SH-SY5Y (cell line): ENCODE measurements at regions not wholly inside any gene's neighbourhood (a gene's known extent, or its start where the extent isn't known, plus 50 kb on each side); places are given as distances from the start of the nearest gene placed in this dataset.

ENCODE experiments used
- GATA2 ChIP-seq: IDR thresholded peaks from 2 replicates; pipeline ENCODE4 v1.6.1; 2011; ENCODE audit warnings: mild to moderate bottlenecking, low read depth, low read length
- GATA3 ChIP-seq: IDR thresholded peaks from 2 replicates; pipeline ENCODE4 v1.6.1; 2011; ENCODE audit warnings: low read depth, mild to moderate bottlenecking, low read length, moderate library complexity

GRCh38 chr13:73703606-73704005 is 430.6 kb downstream of the KLF12 start:
- TF ChIP-seq GATA2 (no peak), GATA3 (no peak)

DNA sequence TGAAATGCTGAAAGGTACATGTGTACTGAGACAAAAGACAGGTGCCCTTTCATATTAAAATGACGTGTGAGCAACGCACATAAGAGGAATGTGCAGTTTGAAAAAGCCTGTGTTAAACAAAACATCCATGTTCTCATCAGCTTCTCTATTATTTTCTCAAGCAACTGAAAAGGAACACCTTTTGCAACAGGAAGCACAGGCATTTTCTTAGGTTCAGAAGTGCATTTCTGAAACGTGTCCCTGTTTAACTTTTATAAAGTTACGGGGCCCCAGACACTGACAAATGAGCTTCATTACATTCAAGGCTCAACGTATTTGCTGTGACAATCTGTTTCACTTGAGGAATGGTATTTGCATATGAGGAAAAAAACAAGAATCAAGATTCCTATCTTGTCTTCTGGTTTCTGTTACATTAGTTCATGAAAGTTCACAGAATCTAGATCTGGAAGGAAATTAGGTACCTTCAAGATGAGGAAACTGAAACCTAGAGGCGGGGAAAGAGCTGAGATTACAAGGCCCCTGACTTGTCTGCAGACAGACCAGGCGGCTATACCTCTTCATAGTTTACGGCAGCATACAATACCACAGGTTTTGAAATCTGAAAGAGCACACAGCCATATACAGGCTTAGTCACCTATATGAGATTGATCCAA is 431.7 kb downstream of the KLF12 start:
- TF ChIP-seq GATA2 (no peak), GATA3 (no peak)

DNA sequence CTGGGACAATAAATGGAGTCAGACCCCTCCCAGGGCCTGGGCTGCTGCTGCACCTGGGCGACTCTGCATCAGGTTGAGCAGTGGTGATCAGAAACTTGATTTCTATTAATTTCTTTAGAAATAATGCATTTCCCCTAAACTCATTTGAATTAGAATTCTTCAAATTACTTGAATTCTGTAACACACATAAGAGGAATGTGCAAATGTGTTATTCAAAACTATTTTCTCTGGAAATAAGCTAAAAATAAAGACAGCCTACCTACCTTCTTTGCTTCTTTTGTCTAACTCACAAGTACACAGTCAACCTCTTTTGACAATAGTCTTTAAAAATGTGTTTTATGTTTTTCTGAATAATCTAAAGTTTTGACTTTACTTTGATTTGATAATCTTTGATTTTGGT is 433.0 kb downstream of the KLF12 start:
- TF ChIP-seq GATA2 = no peak
- TF ChIP-seq GATA3 = no peak

DNA sequence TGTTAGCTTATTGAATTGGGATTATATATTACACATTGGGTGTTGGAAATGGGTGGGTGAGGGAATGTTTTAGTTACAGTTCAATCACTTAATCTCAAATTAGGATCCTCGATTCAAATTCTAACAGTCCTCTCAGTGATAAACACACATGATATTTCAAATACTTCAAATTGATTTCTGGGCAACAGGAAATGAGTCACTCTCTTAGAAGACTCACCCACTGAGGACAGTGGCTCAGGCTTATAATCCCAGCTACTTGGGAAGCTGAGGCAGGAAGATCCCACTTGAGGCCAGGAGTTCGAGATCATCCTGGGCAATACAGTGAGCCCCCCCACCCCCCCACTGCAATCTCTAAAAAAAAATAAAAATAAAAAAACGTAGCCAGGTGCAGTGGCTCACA is 435.3 kb downstream of the KLF12 start:
- TF ChIP-seq GATA2 (no peak), GATA3 (no peak)

GRCh38 chr13:73697166-73697565 is 437.0 kb downstream of the KLF12 start:
- no peak for TF ChIP-seq GATA2

- TF ChIP-seq GATA3 = no peak
- no peak for TF ChIP-seq GATA2
These were observed 437.5 kb downstream of the KLF12 start for GRCh38 chr13:73696713-73697112.

DNA sequence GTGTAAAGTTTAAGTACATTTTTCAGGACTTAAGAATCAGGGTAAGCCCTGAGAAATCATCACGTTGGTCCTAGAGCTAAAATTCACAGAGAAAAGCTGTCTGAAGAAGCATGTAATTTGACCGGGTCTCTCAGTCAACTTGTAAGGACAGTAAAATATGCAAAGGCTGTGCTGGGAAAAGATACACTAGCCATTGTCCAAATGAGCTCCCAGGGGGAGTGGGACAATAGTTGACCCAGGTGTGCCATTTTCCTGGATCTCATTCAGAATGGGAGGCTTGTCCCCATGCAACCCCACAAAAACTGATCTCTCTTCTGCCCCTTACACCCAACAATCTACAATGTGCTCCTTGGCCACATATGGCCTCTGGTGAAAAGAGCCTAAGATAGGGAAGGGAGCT is 437.9 kb downstream of the KLF12 start:
- TF ChIP-seq GATA3 (no peak), GATA2 (no peak)

DNA sequence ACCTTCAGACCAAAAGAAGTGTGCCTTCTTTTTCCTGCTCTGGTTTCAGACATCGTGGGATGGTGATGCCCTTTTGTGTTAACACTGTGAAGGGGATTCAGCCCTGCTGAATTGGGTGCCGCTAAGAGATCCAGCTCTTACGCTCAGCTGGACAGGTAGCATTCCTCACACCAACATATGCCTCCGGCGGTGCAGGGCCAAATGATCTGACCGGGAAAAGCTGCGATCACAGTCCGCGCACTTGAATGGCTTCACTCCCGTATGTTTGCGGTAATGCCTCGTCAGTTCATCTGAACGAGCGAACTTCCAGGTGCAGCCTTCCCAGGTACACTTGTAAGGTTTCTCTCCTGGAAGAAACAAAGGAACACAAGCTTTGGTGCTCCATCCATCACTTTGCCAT is 438.9 kb downstream of the KLF12 start:
- TF ChIP-seq GATA2 (no peak), GATA3 (no peak)

DNA sequence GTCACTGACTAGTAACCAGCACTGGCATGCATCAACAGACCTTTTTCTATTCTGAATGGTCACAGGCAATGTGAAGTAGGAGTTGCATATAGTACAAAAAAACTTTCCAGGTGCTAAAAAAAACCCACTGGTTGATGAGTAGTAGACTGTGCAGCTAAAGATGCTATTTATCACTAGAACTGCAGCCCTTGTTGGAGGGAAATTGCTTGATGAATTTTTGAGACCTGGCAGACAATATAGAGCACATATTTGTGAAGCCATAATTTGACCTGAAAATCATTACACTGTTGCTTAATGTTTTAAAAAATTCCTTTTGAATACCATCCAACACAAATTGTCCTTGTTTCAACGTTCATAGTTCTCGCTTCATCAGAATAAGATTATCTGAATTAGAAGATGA is 441.0 kb downstream of the KLF12 start:
- TF ChIP-seq GATA3 (no peak), GATA2 (no peak)

- TF ChIP-seq GATA3 (no peak), GATA2 (no peak)
These were observed 442.3 kb downstream of the KLF12 start for GRCh38 chr13:73691891-73692290.

- TF ChIP-seq GATA2 (no peak), GATA3 (no peak)
These were observed 446.3 kb downstream of the KLF12 start for GRCh38 chr13:73687929-73688328.

DNA sequence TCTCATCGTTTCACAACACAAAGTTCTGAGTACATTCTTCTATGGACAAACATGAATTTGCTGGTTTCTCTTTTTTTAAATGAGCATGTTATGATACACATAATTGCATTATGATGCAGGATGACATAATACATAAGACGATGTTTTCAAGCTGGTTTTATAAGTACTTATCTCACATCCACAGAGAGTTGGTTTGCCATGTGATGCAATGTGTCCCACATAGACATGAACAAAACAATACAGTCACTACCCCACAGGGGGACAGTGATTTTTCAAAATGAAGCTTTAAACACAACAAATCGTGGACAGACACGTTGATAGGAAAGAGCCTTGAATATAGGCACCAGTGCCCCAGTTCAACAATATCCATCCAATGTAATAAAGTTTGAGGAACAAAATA is 447.1 kb downstream of the KLF12 start:
- TF ChIP-seq GATA2 = no peak
- no peak for TF ChIP-seq GATA3

- TF ChIP-seq GATA3 (no peak), GATA2 (no peak)
These were observed 449.5 kb downstream of the KLF12 start for GRCh38 chr13:73684750-73685149.

GRCh38 chr13:73684286-73684685 is 449.9 kb downstream of the KLF12 start:
- TF ChIP-seq GATA2 (no peak), GATA3 (no peak)

DNA sequence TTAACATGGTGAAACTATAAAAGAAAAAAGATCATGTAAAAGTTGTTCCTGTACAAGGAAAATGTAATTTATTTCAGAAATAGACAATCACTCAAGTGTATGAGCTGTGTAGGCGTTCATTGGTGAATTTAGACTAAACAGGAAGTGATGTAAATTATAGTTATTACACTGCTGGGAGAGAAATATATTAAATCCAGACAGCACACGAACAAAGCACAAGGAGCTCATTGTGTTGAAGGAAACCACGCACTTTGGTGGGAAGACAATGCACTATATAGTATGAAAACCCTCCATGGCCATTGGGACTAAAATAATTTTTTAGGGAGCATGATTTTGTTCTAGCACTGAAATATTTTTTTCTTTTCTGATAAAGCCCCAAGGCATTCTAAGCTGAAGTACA is 450.5 kb downstream of the KLF12 start:
- no peak for TF ChIP-seq GATA2
- TF ChIP-seq GATA3 = no peak

GRCh38 chr13:73681779-73682178 is 452.4 kb downstream of the KLF12 start:
- TF ChIP-seq GATA2 (no peak), GATA3 (no peak)
